ENCODE measurements at regions not wholly inside any gene's neighbourhood (a gene's known extent, or its start where the extent isn't known, plus 50 kb on each side); places are given as distances from the start of the nearest gene placed in this dataset.
A peak's percentile ranks its signal among the peaks of the same experiment; 100 is the strongest.

- no peak for TF ChIP-seq REST (tag by site-specific recombination; IDR thresholded peaks at IDR 0.05)
These were observed 138.1 kb upstream of the ITGB1 start (continued) for GRCh38 chr10:33095867-33096815.

DNA sequence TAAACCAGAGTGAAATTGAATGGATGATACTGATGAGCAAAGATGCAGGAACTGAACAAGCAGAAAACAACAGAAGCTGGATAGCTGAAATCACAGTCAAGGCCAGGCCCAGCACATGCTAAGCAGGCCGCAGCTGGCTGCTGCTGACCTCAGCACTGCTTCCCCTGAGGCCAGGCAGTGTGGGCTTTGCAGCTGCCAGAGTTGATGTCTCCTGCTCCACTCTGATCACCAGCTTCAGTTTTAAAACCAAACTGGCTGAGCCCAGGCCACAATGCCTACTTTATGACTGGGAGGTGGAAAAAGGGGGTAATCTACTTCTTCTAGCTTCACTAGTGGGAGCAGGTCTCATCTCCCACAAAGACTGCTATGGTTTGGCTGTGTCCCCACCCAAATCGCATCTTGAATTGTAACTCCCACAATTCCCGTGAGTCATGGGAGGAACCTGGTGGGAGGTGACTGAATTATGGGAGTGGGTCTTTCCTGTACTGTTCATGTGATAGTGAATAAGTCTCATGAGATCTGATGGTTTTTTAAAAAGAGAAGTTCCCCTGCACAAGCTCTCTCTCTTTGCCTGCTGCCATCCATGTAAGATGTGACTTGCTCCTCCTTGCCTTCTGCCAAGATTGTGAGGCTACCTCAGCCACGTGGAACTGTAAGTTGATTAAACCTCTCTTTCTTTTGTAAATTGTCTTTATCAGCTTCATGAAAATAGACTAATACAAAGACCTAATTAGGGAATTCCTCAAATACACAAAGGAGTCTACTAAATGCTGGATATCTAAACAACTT is 136.4 kb upstream of the ITGB1 start:
- Histone ChIP-seq H3K9me3 (ENCODE audit: control insufficient read depth, insufficient read depth, low read depth, low read length) (no peaks in the 10 kb centered on the region), H3K27ac (ENCODE audit: extremely low read depth, low read depth, low read length) (no peak overlapping the region), H3K36me3 (ENCODE audit: control insufficient read depth in 2 of 2, insufficient read depth in 1 of 2, low read length in 2 of 2) (no peaks in the 10 kb centered on the region), H3K4me1 (ENCODE audit: control insufficient read depth, insufficient read depth, low read length) (no peaks in the 10 kb centered on the region), H3K4me3 (ENCODE audit: low read depth, low read length) (no peak overlapping the region)
- ChIA-PET CTCF (interaction anchor here (0.6 to 0.9 kb wide), 2 partner anchors 86 to 236 kb away, joined by 3 to 8 read pairs; no protein-coding TSS in a partner anchor), POLR2A (no interaction called here)
- TF ChIP-seq SETDB1 (IDR thresholded peaks at IDR 0.05; ENCODE audit: insufficient read length, low read length) (peak; percentile 68), ZNF133 (tag by site-specific recombination; IDR thresholded peaks at IDR 0.05) (no peak)

DNA sequence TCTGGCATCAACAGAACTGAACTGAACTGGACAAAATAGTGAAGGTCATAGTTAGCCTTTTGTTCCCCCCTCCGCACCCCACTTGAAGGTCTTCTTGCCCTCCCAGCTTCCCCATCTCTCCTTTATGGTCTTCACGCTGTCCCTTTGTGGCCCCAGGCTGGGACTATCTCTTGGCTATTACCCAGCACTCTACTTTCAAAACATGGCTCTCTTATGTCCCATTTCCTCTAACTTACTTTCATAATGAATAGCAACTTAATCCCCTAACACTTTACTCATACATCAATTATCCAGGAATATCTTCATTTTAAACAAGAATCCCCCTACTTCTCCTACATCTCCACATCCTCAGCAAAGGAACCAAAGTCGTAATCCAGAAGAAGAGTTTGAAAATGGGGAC is 135.3 kb upstream of the ITGB1 start:
- POLR2A ChIA-PET = no interaction called here
- H3K4me1 ChIP-seq (ENCODE audit: control insufficient read depth, insufficient read depth, low read length) = no peaks in the 10 kb centered on the region
- CTCF ChIA-PET = interaction anchor here (0.9 kb wide), 1 partner anchor 237 kb away, joined by 8 read pairs; no protein-coding TSS in a partner anchor

More for the DNA sequence above, 135.3 kb upstream of the ITGB1 start:
- Histone ChIP-seq H3K27ac (ENCODE audit: extremely low read depth, low read depth, low read length) (no peak overlapping the region), H3K36me3 (ENCODE audit: control insufficient read depth in 2 of 2, insufficient read depth in 1 of 2, low read length in 2 of 2) (no peaks in the 10 kb centered on the region), H3K9me3 (ENCODE audit: control insufficient read depth, insufficient read depth, low read depth, low read length) (no peaks in the 10 kb centered on the region), H3K4me3 (ENCODE audit: low read depth, low read length) (no peak overlapping the region)
- TF ChIP-seq, protein P1, sequence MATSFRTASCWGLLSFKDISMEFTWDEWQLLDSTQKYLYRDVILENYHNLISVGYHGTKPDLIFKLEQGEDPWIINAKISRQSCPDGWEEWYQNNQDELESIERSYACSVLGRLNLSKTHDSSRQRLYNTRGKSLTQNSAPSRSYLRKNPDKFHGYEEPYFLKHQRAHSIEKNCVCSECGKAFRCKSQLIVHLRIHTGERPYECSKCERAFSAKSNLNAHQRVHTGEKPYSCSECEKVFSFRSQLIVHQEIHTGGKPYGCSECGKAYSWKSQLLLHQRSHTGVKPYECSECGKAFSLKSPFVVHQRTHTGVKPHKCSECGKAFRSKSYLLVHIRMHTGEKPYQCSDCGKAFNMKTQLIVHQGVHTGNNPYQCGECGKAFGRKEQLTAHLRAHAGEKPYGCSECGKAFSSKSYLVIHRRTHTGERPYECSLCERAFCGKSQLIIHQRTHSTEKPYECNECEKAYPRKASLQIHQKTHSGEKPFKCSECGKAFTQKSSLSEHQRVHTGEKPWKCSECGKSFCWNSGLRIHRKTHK (tag by site-specific recombination; IDR thresholded peaks at IDR 0.05) = no peak
- TF ChIP-seq SP3 (tag by site-specific recombination; IDR thresholded peaks at IDR 0.05) (no peak), ZNF510 (tag by site-specific recombination; IDR thresholded peaks at IDR 0.05; ENCODE audit: insufficient replicate concordance) (no peak), ZNF645 (tag by site-specific recombination; IDR thresholded peaks at IDR 0.05) (no peak), SCRT1 (tag by site-specific recombination; IDR thresholded peaks at IDR 0.05; ENCODE audit: borderline replicate concordance) (no peak), KLF10 (tag by site-specific recombination; IDR thresholded peaks at IDR 0.05) (no peak), SCRT2 (tag by site-specific recombination; IDR thresholded peaks at IDR 0.05) (no peak)
- TF ChIP-seq, protein P2, sequence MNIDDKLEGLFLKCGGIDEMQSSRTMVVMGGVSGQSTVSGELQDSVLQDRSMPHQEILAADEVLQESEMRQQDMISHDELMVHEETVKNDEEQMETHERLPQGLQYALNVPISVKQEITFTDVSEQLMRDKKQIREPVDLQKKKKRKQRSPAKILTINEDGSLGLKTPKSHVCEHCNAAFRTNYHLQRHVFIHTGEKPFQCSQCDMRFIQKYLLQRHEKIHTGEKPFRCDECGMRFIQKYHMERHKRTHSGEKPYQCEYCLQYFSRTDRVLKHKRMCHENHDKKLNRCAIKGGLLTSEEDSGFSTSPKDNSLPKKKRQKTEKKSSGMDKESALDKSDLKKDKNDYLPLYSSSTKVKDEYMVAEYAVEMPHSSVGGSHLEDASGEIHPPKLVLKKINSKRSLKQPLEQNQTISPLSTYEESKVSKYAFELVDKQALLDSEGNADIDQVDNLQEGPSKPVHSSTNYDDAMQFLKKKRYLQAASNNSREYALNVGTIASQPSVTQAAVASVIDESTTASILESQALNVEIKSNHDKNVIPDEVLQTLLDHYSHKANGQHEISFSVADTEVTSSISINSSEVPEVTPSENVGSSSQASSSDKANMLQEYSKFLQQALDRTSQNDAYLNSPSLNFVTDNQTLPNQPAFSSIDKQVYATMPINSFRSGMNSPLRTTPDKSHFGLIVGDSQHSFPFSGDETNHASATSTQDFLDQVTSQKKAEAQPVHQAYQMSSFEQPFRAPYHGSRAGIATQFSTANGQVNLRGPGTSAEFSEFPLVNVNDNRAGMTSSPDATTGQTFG (tag by site-specific recombination; IDR thresholded peaks at IDR 0.05; ENCODE audit: borderline replicate concordance) = no peak

All from HEK293 (cell line).